Esophagus squamous epithelium (tissue), 5 donors: ENCODE measurements at regions not wholly inside any gene's neighbourhood (a gene's known extent, or its start where the extent isn't known, plus 50 kb on each side); places are given as distances from the start of the nearest gene placed in this dataset.

ENCODE experiments used
- DNase-seq: peaks from one replicate; lab custom pipeline; 2025; lab: John Stamatoyannopoulos, UW
- H3K27ac ChIP-seq, 4 donors: fragments of 200-600 bp; sonication (generic); one replicate each; pipeline ENCODE4 v1.5.1; 2016 to 2019; ENCODE audit warnings: mild to moderate bottlenecking in 1 of 4
- H3K27me3 ChIP-seq, 4 donors: fragments of 200-600 bp; sonication (generic); 1 replicate in 3 of 4; 2 replicates in 1 of 4; pipeline versions ENCODE4 v1.5.1 to v1.6.0; 2017 to 2021; ENCODE audit warnings: antibody characterized with exemption in 1 of 4
- H3K36me3 ChIP-seq, 3 donors: fragments of 200-600 bp; sonication (generic); one replicate each; pipeline ENCODE4 v1.5.1; 2016 to 2019
- H3K4me1 ChIP-seq, 3 donors: fragments of 200-600 bp; sonication (generic); one replicate each; pipeline ENCODE4 v1.5.1; 2017 to 2019
- H3K4me3 ChIP-seq, 4 donors: fragments of 200-600 bp; sonication (generic); 1 replicate in 3 of 4; 2 replicates in 1 of 4; pipeline ENCODE4 v1.5.1; 2016 to 2019; ENCODE audit warnings: mild to moderate bottlenecking in 2 of 4, moderate library complexity in 1 of 4
- H3K9me3 ChIP-seq, 3 donors: fragments of 200-600 bp; sonication (generic); one replicate each; pipeline ENCODE4 v1.5.1; 2016 to 2019
- CTCF ChIP-seq, 6 experiments: fragments of 450-650 bp in 4 of 6; fragments of 200-600 bp in 2 of 6; sonication (generic) in 2 of 6; IDR thresholded peaks; one replicate each; pipeline ENCODE4 v1.5.1; 2016 to 2019; ENCODE audit warnings: antibody characterized with exemption in 6 of 6, mild to moderate bottlenecking in 4 of 6, moderate library complexity in 4 of 6
- POLR2A ChIP-seq, 4 donors: fragments of 450-650 bp; IDR thresholded peaks; one replicate each; pipeline ENCODE4 v1.6.1; 2017; ENCODE audit warnings: antibody characterized with exemption in 4 of 4, mild to moderate bottlenecking in 4 of 4, moderate library complexity in 3 of 4
- WGBS, 2 donors: methylation state at CpG; one replicate each; pipeline ENCODE4 v1.1.5; 2018; 5-methylcytosine and 5-hydroxymethylcytosine counted together
- intact Hi-C: fragments of 100-400 bp; cut with DNase I; formaldehyde crosslinking; loops from one replicate; pipeline ENCODE4 v1.15.0; 2022
- donor health status: DM: yes; HTN: yes; CAD: no.

- no peaks in the 10 kb centered on the region for H3K27me3 ChIP-seq
- H3K36me3 ChIP-seq = no peaks in the 10 kb centered on the region
- TF ChIP-seq CTCF (IDR thresholded peaks at IDR 0.05) = no peak
- no peak for TF ChIP-seq POLR2A (IDR thresholded peaks at IDR 0.05)
- DNase-seq = no peak
- no peak overlapping the region for H3K27ac ChIP-seq
- WGBS, 2 donors = 90 to 92% methylated on average over 4 of the region's 4 CpGs
- no peaks in the 10 kb centered on the region for H3K9me3 ChIP-seq
- no peak overlapping the region for H3K4me3 ChIP-seq
- peaks cover 0 to 15% (median 0%) of the 10 kb centered on the region in 3 donors for H3K4me1 ChIP-seq
- intact Hi-C loops = no loop called here
These were observed 72.8 kb downstream of the FHIP1A start for GRCh38 chr4:151481813-151482212.

- DNase-seq = no peak
- no peak for TF ChIP-seq CTCF (IDR thresholded peaks at IDR 0.05)
- TF ChIP-seq POLR2A (IDR thresholded peaks at IDR 0.05) = no peak
- H3K36me3 ChIP-seq = peaks cover 0 to under 1% (median 0%) of the 10 kb centered on the region in 3 donors
- intact Hi-C loops = no loop called here
- H3K9me3 ChIP-seq = no peaks in the 10 kb centered on the region
- no peak overlapping the region for H3K27ac ChIP-seq
- H3K4me3 ChIP-seq = no peak overlapping the region
- no peaks in the 10 kb centered on the region for H3K27me3 ChIP-seq
- 29 to 40% methylated on average over 2 of the region's 2 CpGs for WGBS, 2 donors
- H3K4me1 ChIP-seq = peaks cover 0 to 15% (median 0%) of the 10 kb centered on the region in 3 donors
These were observed 75.6 kb downstream of the FHIP1A start for GRCh38 chr4:151484396-151485102.

- peak overlapping the region in 3 of 4 donors; percentile 44 to 54 (median 45) for H3K27ac ChIP-seq
- 73 to 74% methylated on average over 4 to 9 of the region's 9 CpGs for WGBS, 2 donors
- TF ChIP-seq POLR2A (IDR thresholded peaks at IDR 0.05) (no peak), CTCF (IDR thresholded peaks at IDR 0.05) (no peak)
- no peak for DNase-seq
- no peak overlapping the region for H3K4me3 ChIP-seq
- H3K9me3 ChIP-seq = no peaks in the 10 kb centered on the region
- intact Hi-C loops = no loop called here
- peaks cover 0 to 9% (median 0%) of the 10 kb centered on the region in 3 donors for H3K36me3 ChIP-seq
- H3K4me1 ChIP-seq = peaks cover 0 to 15% (median 0%) of the 10 kb centered on the region in 3 donors
- no peaks in the 10 kb centered on the region for H3K27me3 ChIP-seq
These were observed 76.7 kb downstream of the FHIP1A start for GRCh38 chr4:151485541-151486131.

- Histone ChIP-seq H3K4me3 (no peak overlapping the region), H3K27me3 (no peaks in the 10 kb centered on the region), H3K36me3 (peaks cover 0 to 9% (median 0%) of the 10 kb centered on the region in 3 donors), H3K27ac (peak overlapping the region in 2 of 4 donors; percentile 21 to 54), H3K4me1 (peaks cover 0 to 15% (median 0%) of the 10 kb centered on the region in 3 donors), H3K9me3 (no peaks in the 10 kb centered on the region)
- TF ChIP-seq CTCF (IDR thresholded peaks at IDR 0.05) (no peak), POLR2A (IDR thresholded peaks at IDR 0.05) (no peak)
- no peak for DNase-seq
- 68 to 89% methylated on average over 3 of the region's 3 CpGs for WGBS, 2 donors
- intact Hi-C loops = no loop called here
These were observed 77.2 kb downstream of the FHIP1A start for GRCh38 chr4:151486168-151486567.

- DNase-seq = no peak
- intact Hi-C loops = no loop called here
- TF ChIP-seq POLR2A (IDR thresholded peaks at IDR 0.05) (no peak), CTCF (IDR thresholded peaks at IDR 0.05) (no peak)
- Histone ChIP-seq H3K36me3 (peaks cover 0 to 9% (median 0%) of the 10 kb centered on the region in 3 donors), H3K27me3 (no peaks in the 10 kb centered on the region), H3K9me3 (peaks cover 0 to 2% (median 0%) of the 10 kb centered on the region in 3 donors), H3K4me3 (no peak overlapping the region), H3K27ac (no peak overlapping the region), H3K4me1 (peaks cover 0 to 15% (median 0%) of the 10 kb centered on the region in 3 donors)
- 41 to 73% methylated on average over 3 of the region's 3 CpGs for WGBS, 2 donors
These were observed 80.0 kb downstream of the FHIP1A start for GRCh38 chr4:151488968-151489367.
